Panc1 (cell line): ENCODE measurements at regions not wholly inside any gene's neighbourhood (a gene's known extent, or its start where the extent isn't known, plus 50 kb on each side); places are given as distances from the start of the nearest gene placed in this dataset.

Experiments
- POLR2AphosphoS5 ChIP-seq: IDR thresholded peaks from 2 replicates; pipeline ENCODE4 v1.6.1; 2012; ENCODE audit warnings: mild to moderate bottlenecking, low read depth, low read length, moderate library complexity
- TF ChIP-seq, protein P1 (sequence below): fragments of 450-650 bp; IDR thresholded peaks from 2 replicates; pipeline ENCODE4 v1.5.1; 2017; ENCODE audit warnings: mild to moderate bottlenecking

- TF ChIP-seq, protein P1, sequence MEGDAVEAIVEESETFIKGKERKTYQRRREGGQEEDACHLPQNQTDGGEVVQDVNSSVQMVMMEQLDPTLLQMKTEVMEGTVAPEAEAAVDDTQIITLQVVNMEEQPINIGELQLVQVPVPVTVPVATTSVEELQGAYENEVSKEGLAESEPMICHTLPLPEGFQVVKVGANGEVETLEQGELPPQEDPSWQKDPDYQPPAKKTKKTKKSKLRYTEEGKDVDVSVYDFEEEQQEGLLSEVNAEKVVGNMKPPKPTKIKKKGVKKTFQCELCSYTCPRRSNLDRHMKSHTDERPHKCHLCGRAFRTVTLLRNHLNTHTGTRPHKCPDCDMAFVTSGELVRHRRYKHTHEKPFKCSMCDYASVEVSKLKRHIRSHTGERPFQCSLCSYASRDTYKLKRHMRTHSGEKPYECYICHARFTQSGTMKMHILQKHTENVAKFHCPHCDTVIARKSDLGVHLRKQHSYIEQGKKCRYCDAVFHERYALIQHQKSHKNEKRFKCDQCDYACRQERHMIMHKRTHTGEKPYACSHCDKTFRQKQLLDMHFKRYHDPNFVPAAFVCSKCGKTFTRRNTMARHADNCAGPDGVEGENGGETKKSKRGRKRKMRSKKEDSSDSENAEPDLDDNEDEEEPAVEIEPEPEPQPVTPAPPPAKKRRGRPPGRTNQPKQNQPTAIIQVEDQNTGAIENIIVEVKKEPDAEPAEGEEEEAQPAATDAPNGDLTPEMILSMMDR, result no peak
- TF ChIP-seq POLR2AphosphoS5, result no peak
Measured at GRCh38 chr3:5428607-5429516, 241.4 kb downstream of the EDEM1 start.
